K562 (cell line): ENCODE measurements at regions not wholly inside any gene's neighbourhood (a gene's known extent, or its start where the extent isn't known, plus 50 kb on each side); places are given as distances from the start of the nearest gene placed in this dataset.

Experiments used
- ATAC-seq: fragments of 200-7000 bp; cut with Tn5 transposase; 3 replicates; pipeline ENCODE4 v1.9.1; 2020; ENCODE audit warnings: moderate library complexity
- BruUV-seq: library from RNA; stranded (reverse); fragments of 400-500 nt; replicated peaks from 2 replicates; lab custom pipeline; 2021; lab: Mats Ljungman, UMichigan
- CTCF ChIA-PET: fragments of 300-600 bp; formaldehyde crosslinking; extraction: SDS; loops from one replicate; lab custom pipeline; 2021; ENCODE audit warnings: low intra/inter-chr PET ratio; lab: Yijun Ruan, JAX
- POLR2A ChIA-PET: fragments of 300-600, 350-650 bp; sonication (Branson Sonifier 250); formaldehyde crosslinking; extraction: SDS; loops from one replicate; lab custom pipeline; 2021; ENCODE audit warnings: antibody characterized with exemption, inconsistent platforms; lab: Yijun Ruan, JAX
- DNase-seq, 4 experiments: peaks; one replicate each; pipeline versions ENCODE4 v3.0.0 to v3.0.0-alpha.2; 2011 to 2018; ENCODE audit warnings: low spot score in 3 of 4, mixed read lengths in 3 of 4; ENCODE audit errors: extremely low read depth in 1 of 4
- FAIRE-seq: peaks from 2 replicates; lab custom pipeline; 2011; peaks lifted over from hg19 to GRCh38; lab: Jason Lieb, UNC
- H2AFZ ChIP-seq: 2 replicates; pipeline ENCODE4 v1.6.0; 2011; ENCODE audit warnings: low read depth, low read length, control low read depth, inconsistent platforms
- H3K27ac ChIP-seq: fragments of 200-600 bp; 3 replicates; pipeline ENCODE4 v1.8.0; 2011; ENCODE audit warnings: low read depth, mild to moderate bottlenecking, control low read depth, inconsistent platforms, low read length, moderate library complexity, mixed read lengths; ENCODE audit errors: extremely low read depth
- H3K27me3 ChIP-seq, 2 experiments: fragments of 300-600 bp in 1 of 2; 2 replicates in 1 of 2; 3 replicates in 1 of 2; pipeline versions ENCODE4 v1.6.0 to v1.8.0; 2011; ENCODE audit warnings: inconsistent platforms in 2 of 2, low read length in 2 of 2, mild to moderate bottlenecking in 1 of 2, mixed read lengths in 1 of 2, moderate library complexity in 1 of 2; ENCODE audit not compliant: control insufficient read depth in 2 of 2, insufficient read depth in 2 of 2
- H3K36me3 ChIP-seq: fragments of 300-600 bp; 3 replicates; pipeline ENCODE4 v1.8.0; 2011; ENCODE audit warnings: mild to moderate bottlenecking, low read length, inconsistent platforms; ENCODE audit not compliant: control insufficient read depth, insufficient read depth
- H3K4me1 ChIP-seq, 2 experiments: fragments of 200-600 bp in 1 of 2; replicated peaks in 1 of 2; 2 replicates in 1 of 2; 3 replicates in 1 of 2; pipeline versions ENCODE4 v1.5.1 to v1.8.0; 2011; ENCODE audit warnings: inconsistent platforms in 2 of 2, low read length in 2 of 2, mild to moderate bottlenecking in 1 of 2, mixed read lengths in 1 of 2, moderate library complexity in 1 of 2; ENCODE audit not compliant: control insufficient read depth in 2 of 2, insufficient read depth in 2 of 2
- H3K4me2 ChIP-seq: 2 replicates; pipeline ENCODE4 v1.6.1; 2011; ENCODE audit warnings: low read length, control low read depth, inconsistent platforms, mixed read lengths; ENCODE audit not compliant: insufficient read depth
- H3K4me3 ChIP-seq: fragments of 200-600 bp; sonication (generic), shearing (Covaris generic); 2 replicates; pipeline ENCODE4 v1.5.1; 2016; ENCODE audit warnings: control low read depth, inconsistent platforms
- H3K79me2 ChIP-seq: fragments of 200-600 bp; 3 replicates; pipeline ENCODE4 v1.8.0; 2011; ENCODE audit warnings: low read length, inconsistent platforms; ENCODE audit not compliant: control insufficient read depth, insufficient read depth
- H3K9ac ChIP-seq, 2 experiments: 2 replicates each; pipeline versions ENCODE4 v1.6.0 to v1.6.1; 2011; ENCODE audit warnings: low read depth in 2 of 2, low read length in 2 of 2, control low read depth in 1 of 2, inconsistent platforms in 1 of 2, mild to moderate bottlenecking in 1 of 2, mixed read lengths in 1 of 2; ENCODE audit not compliant: insufficient read depth in 1 of 2
- H3K9me1 ChIP-seq: one replicate; pipeline ENCODE4 v1.6.0; 2011; ENCODE audit warnings: inconsistent platforms, mild to moderate bottlenecking, low read length, moderate library complexity; ENCODE audit not compliant: control insufficient read depth, insufficient read depth
- H3K9me3 ChIP-seq: replicated peaks from 2 replicates; pipeline ENCODE4 v1.5.1; 2011; ENCODE audit warnings: low read depth, low read length, inconsistent platforms; ENCODE audit not compliant: control insufficient read depth, insufficient read depth
- H4K20me1 ChIP-seq: replicated peaks from 2 replicates; pipeline ENCODE4 v1.6.1; 2011; ENCODE audit warnings: low read length, inconsistent platforms, mixed read lengths; ENCODE audit not compliant: control insufficient read depth, insufficient read depth
- ATF3 ChIP-seq, 2 experiments: fragments of 450-650 bp in 1 of 2; sonication (generic) in 1 of 2; formaldehyde crosslinking in 1 of 2; IDR thresholded peaks in 1 of 2; conservative IDR thresholded peaks in 1 of 2; 2 replicates each; pipeline versions ENCODE4 v1.6.1 to v1.8.1; 2016 to 2023; ENCODE audit warnings: mild to moderate bottlenecking in 2 of 2, moderate library complexity in 2 of 2, inconsistent platforms in 1 of 2, missing genetic modification reagents in 1 of 2
- CREB1 ChIP-seq, 2 experiments: sonication (generic) in 1 of 2; formaldehyde crosslinking in 1 of 2; IDR thresholded peaks; 2 replicates each; pipeline versions ENCODE4 v1.6.1 to v1.8.0; 2012 to 2022; ENCODE audit warnings: inconsistent platforms in 1 of 2, mild to moderate bottlenecking in 1 of 2, missing genetic modification reagents in 1 of 2, moderate library complexity in 1 of 2
- RBM25 ChIP-seq: fragments of 200-400 bp; formaldehyde crosslinking; IDR thresholded peaks from 2 replicates; pipeline ENCODE4 v1.6.1; 2018; ENCODE audit warnings: low read length, low read depth, moderate library complexity; ENCODE audit not compliant: severe bottlenecking
- THRAP3 ChIP-seq: fragments of 450-650 bp; IDR thresholded peaks from 2 replicates; pipeline ENCODE4 v1.6.1; 2016; ENCODE audit warnings: mild to moderate bottlenecking, inconsistent platforms, borderline replicate concordance
- ZBTB2 ChIP-seq: fragments of 450-650 bp; IDR thresholded peaks from 2 replicates; pipeline ENCODE4 v1.6.1; 2016; ENCODE audit warnings: antibody characterized with exemption
- ZC3H4 ChIP-seq: sonication (generic); formaldehyde crosslinking; IDR thresholded peaks from 2 replicates; pipeline ENCODE4 v1.9.0; 2021; ENCODE audit warnings: missing genetic modification reagents, borderline replicate concordance
- ZHX1 ChIP-seq: fragments of 150-350 bp; conservative IDR thresholded peaks from 2 replicates; pipeline ENCODE4 v1.6.1; 2014; ENCODE audit warnings: low read length
- ZNF197 ChIP-seq: fragments of 200-800 bp; sonication (Bioruptor generic); IDR thresholded peaks from 2 replicates; pipeline ENCODE4 v1.6.1; 2016; ENCODE audit warnings: low read depth, missing genetic modification characterization, missing compliant biosample characterization
- ZNF316 ChIP-seq: fragments of 450-650 bp; IDR thresholded peaks from 2 replicates; pipeline ENCODE4 v1.6.1; 2016
- ZNF518B ChIP-seq: fragments of 250-450 bp; sonication (Bioruptor Pico); IDR thresholded peaks from 2 replicates; pipeline ENCODE4 v1.5.0; 2021; ENCODE audit warnings: mild to moderate bottlenecking, moderate library complexity
- WGBS: fragments of 100-300 bp; shearing (Covaris generic); methylation state at CpG from one replicate; pipeline ENCODE4 v1.1.6; 2016; ENCODE audit warnings: low coverage, mixed read lengths; ENCODE audit not compliant: insufficient coverage; ENCODE audit errors: missing lambda C conversion rate; 5-methylcytosine and 5-hydroxymethylcytosine counted together
- in situ Hi-C: fragments of 300-500 bp; cut with MboI; formaldehyde crosslinking; loops from 4 replicates; pipeline ENCODE4 v1.15.0; 2018; ENCODE audit warnings: inconsistent platforms, mixed read lengths
- intact Hi-C: fragments of 100-400 bp; cut with micrococcal nuclease; formaldehyde crosslinking; loops from 2 replicates; pipeline ENCODE4 v1.14.2; 2022

GRCh38 chr5:52375969-52376368, 411.7 kb upstream of the ITGA1 start:
- ChIA-PET POLR2A (no interaction called here), CTCF (no interaction called here)
- Histone ChIP-seq H2AFZ (no peak overlapping the region), H3K9me3 (no peaks in the 10 kb centered on the region), H3K4me1 (no peaks in the 10 kb centered on the region), H3K27ac (no peak overlapping the region), H3K4me2 (no peak overlapping the region), H3K9ac (no peak overlapping the region), H3K79me2 (no peaks in the 10 kb centered on the region), H3K36me3 (no peaks in the 10 kb centered on the region), H4K20me1 (no peaks in the 10 kb centered on the region), H3K4me3 (no peak overlapping the region), H3K9me1 (no peaks in the 10 kb centered on the region), H3K27me3 (no peaks in the 10 kb centered on the region)
- no peak for TF ChIP-seq RBM25
- TF ChIP-seq ZNF197 (CRISPR knock-in tag), result no peak
- TF ChIP-seq CREB1 (IDR thresholded peaks at IDR 0.05), result no peak
- no peak for TF ChIP-seq CREB1 (CRISPR knock-in tag; IDR thresholded peaks at IDR 0.05)
- TF ChIP-seq THRAP3, result no peak
- TF ChIP-seq ZC3H4 (CRISPR knock-in tag), result no peak
- no peak for TF ChIP-seq ZNF316
- no peak for TF ChIP-seq ATF3 (IDR thresholded peaks at IDR 0.05)
- no peak for TF ChIP-seq ATF3 (CRISPR knock-in tag; conservative IDR thresholded peaks at IDR 0.05)
- TF ChIP-seq ZHX1, result no peak
- TF ChIP-seq ZBTB2, result no peak
- TF ChIP-seq ZNF518B, result no peak
- FAIRE-seq (no peak), ATAC-seq (no peak), DNase-seq (no peak)
- intact Hi-C loops (no loop called here), in situ Hi-C loops (no loop called here)
- no TSS peak for BruUV-seq
- WGBS, result 3% methylated on average over 3 of the region's 3 CpGs
